Osteocyte (in vitro differentiated cells): ENCODE measurements at regions not wholly inside any gene's neighbourhood (a gene's known extent, or its start where the extent isn't known, plus 50 kb on each side); places are given as distances from the start of the nearest gene placed in this dataset.

Experiments
- DNase-seq: peaks from one replicate; pipeline ENCODE4 v3.0.0; 2021; ENCODE audit warnings: mixed read lengths; ENCODE audit not compliant: unreplicated experiment; ENCODE audit errors: extremely low spot score
- H3K27ac Mint-ChIP-seq: one replicate; pipeline ENCODE4 v1.8.0; 2021; ENCODE audit warnings: mild to moderate bottlenecking, mixed read lengths; ENCODE audit not compliant: unreplicated experiment
- H3K27me3 Mint-ChIP-seq: one replicate; pipeline ENCODE4 v1.8.0; 2021; ENCODE audit warnings: mixed read lengths; ENCODE audit not compliant: unreplicated experiment
- H3K36me3 Mint-ChIP-seq: one replicate; pipeline ENCODE4 v1.8.0; 2021; ENCODE audit warnings: mixed read lengths; ENCODE audit not compliant: unreplicated experiment
- H3K4me1 Mint-ChIP-seq: one replicate; pipeline ENCODE4 v1.8.0; 2021; ENCODE audit warnings: mixed read lengths; ENCODE audit not compliant: unreplicated experiment
- H3K4me3 Mint-ChIP-seq: one replicate; pipeline ENCODE4 v1.8.0; 2021; ENCODE audit warnings: mild to moderate bottlenecking, moderate library complexity, mixed read lengths; ENCODE audit not compliant: unreplicated experiment
- H3K9me3 Mint-ChIP-seq: one replicate; pipeline ENCODE4 v1.8.0; 2021; ENCODE audit warnings: mixed read lengths; ENCODE audit not compliant: unreplicated experiment
- CTCF ChIP-seq: fragments of 200-600 bp; sonication (generic); IDR thresholded peaks from 2 replicates; pipeline ENCODE4 v1.5.0; 2021; ENCODE audit warnings: antibody characterized with exemption, mild to moderate bottlenecking, moderate library complexity

GRCh38 chr4:96093563-96093962, 253.7 kb downstream of the PDHA2 start:
- DNase-seq, result no peak
- H3K4me3 Mint-ChIP-seq, result no peak overlapping the region
- no peaks in the 10 kb centered on the region for H3K36me3 Mint-ChIP-seq
- H3K4me1 Mint-ChIP-seq, result no peaks in the 10 kb centered on the region
- peaks cover 8% of the 10 kb centered on the region for H3K9me3 Mint-ChIP-seq
- H3K27me3 Mint-ChIP-seq, result no peaks in the 10 kb centered on the region
- no peak overlapping the region for H3K27ac Mint-ChIP-seq
- TF ChIP-seq CTCF, result no peak

GRCh38 chr4:96094183-96094582, 254.3 kb downstream of the PDHA2 start:
- no peak overlapping the region for H3K27ac Mint-ChIP-seq
- no peak overlapping the region for H3K4me3 Mint-ChIP-seq

GRCh38 chr4:96097040-96097607, 257.2 kb downstream of the PDHA2 start:
- DNase-seq, result no peak
- H3K9me3 Mint-ChIP-seq, result no peaks in the 10 kb centered on the region
- H3K4me3 Mint-ChIP-seq, result no peak overlapping the region
- no peak for TF ChIP-seq CTCF
- H3K27ac Mint-ChIP-seq, result no peak overlapping the region
- peaks cover 3% of the 10 kb centered on the region for H3K27me3 Mint-ChIP-seq
- no peaks in the 10 kb centered on the region for H3K36me3 Mint-ChIP-seq
- H3K4me1 Mint-ChIP-seq, result no peaks in the 10 kb centered on the region

More at GRCh38 chr4:96094183-96094582, 254.3 kb downstream of the PDHA2 start:
- DNase-seq, result no peak
- Mint-ChIP-seq H3K27me3 (no peaks in the 10 kb centered on the region), H3K36me3 (no peaks in the 10 kb centered on the region), H3K4me1 (no peaks in the 10 kb centered on the region), H3K9me3 (peaks cover 8% of the 10 kb centered on the region)
- TF ChIP-seq CTCF, result no peak

- DNase-seq, result no peak
- H3K36me3 Mint-ChIP-seq, result no peaks in the 10 kb centered on the region
- no peak for TF ChIP-seq CTCF
- no peak overlapping the region for H3K4me3 Mint-ChIP-seq
- H3K27me3 Mint-ChIP-seq, result peaks cover 3% of the 10 kb centered on the region
- no peak overlapping the region for H3K27ac Mint-ChIP-seq
- peaks cover 2% of the 10 kb centered on the region for H3K4me1 Mint-ChIP-seq
- no peaks in the 10 kb centered on the region for H3K9me3 Mint-ChIP-seq
Observed at GRCh38 chr4:96097693-96098092, 257.8 kb downstream of the PDHA2 start.

GRCh38 chr4:96099031-96099430, 259.1 kb downstream of the PDHA2 start:
- Mint-ChIP-seq H3K4me3 (no peak overlapping the region), H3K27me3 (peaks cover 3% of the 10 kb centered on the region), H3K27ac (no peak overlapping the region), H3K36me3 (no peaks in the 10 kb centered on the region), H3K4me1 (peaks cover 4% of the 10 kb centered on the region), H3K9me3 (no peaks in the 10 kb centered on the region)
- no peak for DNase-seq
- no peak for TF ChIP-seq CTCF
